Stimulated activated CD8-positive, alpha-beta memory T cell treated with anti-CD3 and anti-CD28 coated beads, Interleukin-15, amount 100 ng/mL, for 1 hour (primary cell): ENCODE measurements at regions not wholly inside any gene's neighbourhood (a gene's known extent, or its start where the extent isn't known, plus 50 kb on each side); places are given as distances from the start of the nearest gene placed in this dataset.
A peak's percentile ranks its signal among the peaks of the same experiment; 100 is the strongest.
"Not testable (repeated sequence)": the region's sequence is repeated elsewhere in the genome, so short reads cannot be mapped to it uniquely, and the experiment has no call there.

Source experiments
- DNase-seq: peaks from one replicate; pipeline ENCODE4 v3.0.0-alpha.2; 2020; ENCODE audit warnings: low read depth

- not testable (repeated sequence) for DNase-seq
Measured at GRCh38 chr20:25864963-25865714, 168.5 kb upstream of the ZNF337 start.

DNA sequence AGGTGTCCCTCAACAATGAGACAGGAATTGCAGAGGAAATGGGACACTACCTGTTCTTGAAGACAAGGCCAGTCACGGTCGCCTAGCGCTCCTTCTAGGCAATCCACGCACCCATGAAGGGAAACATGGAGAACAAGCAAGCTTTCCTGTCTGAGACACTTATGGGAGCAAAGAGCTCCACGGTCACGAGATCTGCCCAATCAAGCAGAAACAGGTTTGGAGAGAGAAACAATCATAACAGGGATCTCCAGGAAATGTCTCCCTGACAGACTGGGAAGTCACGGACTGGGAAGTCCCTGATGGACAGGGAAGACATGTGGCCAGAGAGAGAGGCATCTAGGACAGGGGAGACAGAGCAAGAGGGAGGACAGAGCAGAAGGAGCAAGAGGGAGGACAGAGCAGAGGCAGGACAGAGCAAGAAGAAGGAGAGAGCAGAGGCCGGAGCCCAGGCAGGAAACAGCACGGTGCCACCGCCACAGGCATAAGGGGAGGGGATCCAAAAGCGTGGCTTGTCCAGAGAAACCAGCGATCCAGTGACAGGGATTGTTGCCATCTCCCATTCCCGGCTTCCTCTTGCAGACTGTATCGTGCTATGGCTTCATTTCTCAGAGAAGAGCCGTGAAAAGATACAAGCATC lies 167.8 kb upstream of the ZNF337 start:
- no peak for DNase-seq

DNA sequence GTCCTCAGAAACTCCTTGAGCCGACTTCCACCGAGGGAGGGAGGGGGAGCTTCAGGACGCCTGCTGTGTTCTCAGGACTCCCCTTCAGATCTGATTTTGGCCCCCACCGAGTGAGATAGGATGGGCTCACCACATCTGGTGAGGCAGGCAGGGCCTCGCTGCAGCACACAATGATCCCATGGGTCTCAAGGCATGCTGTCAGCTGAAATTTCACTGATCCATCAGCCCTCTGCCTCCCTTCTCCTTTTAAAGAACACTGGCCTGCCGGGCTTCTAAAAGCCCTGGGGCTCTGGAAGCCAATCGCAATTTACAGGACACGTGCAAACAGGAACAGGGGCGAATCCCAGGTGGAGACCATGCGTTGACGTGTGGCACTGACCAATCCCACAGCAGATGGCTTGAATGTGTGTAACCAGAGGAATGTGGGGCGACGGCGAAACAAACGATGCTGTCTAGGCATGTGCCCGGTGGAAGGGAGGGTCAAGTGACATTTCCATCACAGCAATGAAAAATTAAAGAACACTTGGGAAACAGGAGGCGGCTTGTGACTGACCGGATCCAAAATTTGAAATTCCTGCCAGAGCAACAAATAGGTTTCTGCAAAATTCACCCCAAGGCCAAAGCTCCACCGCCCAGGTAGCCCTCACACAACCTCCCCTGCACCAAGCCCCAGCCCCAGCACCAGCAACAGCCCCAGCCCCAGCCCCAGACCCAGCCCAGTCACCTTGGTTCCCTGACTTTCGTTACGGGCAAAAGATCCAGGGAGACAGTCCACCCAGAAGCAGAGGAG lies 167.1 kb upstream of the ZNF337 start:
- no peak for DNase-seq

DNA sequence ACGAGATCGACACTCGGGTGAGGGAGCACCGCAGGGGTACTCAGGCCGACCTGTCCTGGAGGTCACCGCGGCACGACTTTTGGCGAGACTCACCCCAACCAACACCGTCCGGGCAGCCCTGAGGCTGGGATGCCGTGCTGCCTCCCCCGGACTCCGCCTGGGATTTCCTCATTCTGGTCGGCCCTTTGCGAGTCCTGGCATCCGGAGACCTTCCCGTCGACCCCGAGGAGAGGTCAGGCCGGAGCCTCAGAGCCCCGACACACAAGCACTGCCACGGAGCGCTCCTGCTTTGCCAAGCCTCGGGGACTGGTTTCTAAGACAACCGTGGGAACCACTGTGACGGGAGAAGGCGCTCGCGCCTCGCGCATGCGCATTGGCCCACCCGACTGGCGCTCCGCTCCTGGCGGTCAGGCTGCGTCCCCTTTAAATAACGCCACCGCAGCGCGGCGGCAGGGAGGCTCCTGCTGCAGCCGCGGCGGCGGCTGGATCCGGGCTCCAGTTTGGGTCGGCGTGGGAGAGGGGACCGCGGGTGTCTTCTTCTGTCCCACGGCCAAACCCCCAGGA lies 166.4 kb upstream of the ZNF337 start:
- DNase-seq = peak; percentile 61

GRCh38 chr20:25860531-25861150 lies 164.0 kb upstream of the ZNF337 start:
- no peak for DNase-seq

GRCh38 chr20:25859649-25860530 lies 163.2 kb upstream of the ZNF337 start:
- DNase-seq = peak; percentile 58

DNA sequence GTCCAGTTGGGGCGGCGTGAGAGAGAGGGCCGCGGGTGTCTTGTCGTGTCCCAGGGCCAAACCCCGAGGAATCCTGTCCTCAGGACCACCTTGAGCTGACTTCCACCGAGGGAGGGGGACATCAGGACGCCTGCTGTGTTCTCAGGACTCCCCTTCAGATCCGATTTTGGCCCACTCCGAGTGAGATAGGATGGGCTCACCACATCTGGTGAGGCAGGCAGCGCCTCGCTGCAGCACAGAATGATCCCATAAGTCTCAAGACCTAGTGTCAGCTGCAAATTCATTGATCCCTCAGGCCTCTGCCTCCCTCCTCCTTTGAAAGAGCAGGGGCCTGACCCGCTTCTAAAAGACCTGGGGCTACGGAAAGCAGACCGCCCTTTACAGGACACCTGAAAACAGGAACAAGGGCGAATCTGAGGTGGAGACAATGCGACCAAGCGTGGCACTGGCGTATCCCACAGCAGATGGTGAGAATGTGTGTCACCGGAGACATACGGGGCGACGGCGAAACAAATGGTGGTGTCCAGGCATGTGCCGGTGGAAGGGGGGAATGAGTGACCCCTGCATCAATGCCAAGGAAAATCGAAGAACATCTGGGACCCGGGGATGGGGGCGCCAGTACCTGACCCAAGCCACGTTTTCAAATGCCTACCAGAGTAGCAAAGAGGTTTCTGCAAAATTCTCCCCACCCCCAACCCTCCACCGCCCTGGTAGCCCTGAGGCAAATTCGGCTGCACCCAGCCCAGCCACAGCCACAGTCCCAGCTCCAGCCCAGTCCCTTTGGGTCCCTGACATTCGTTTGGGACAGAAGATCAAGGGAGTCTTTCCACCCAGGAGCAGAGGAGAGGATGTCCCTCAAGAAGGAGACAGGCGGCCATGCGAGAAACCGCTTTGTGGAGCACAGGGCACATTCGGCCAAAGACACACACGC lies 162.1 kb upstream of the ZNF337 start:
- no peak for DNase-seq

DNA sequence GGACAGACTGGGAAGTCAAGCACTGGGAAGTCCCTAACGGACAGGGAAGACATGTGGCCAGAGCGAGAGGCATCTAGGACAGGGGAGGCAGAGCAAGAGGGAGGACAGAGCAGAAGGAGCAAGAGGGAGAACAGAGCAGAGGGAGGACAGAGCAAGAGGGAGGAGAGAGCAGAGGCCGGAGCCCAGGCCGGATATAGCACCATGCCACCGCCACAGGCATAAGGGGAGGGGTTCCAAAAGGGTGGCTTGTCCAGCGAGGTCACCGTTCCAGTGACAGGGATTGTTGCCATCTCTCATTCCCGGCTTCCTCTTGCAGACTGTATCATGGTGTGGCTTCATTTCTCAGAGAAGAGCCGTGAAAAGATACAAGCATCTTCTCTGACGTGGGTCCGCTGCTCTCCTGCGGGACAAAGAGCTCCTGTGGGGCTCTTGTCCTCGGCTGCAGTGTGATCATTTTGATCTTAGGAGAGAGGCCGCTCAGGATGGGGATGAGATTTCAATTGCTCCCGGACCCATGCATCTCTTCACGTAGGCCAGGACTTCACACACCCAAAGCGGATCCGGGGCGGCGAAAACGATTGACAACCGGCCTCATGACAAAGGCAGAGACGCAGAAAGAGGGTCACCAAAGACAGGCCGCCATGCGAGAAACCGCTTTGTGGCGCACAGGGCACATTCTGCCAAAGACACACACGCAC lies 160.6 kb upstream of the ZNF337 start:
- DNase-seq = not testable (repeated sequence)

DNA sequence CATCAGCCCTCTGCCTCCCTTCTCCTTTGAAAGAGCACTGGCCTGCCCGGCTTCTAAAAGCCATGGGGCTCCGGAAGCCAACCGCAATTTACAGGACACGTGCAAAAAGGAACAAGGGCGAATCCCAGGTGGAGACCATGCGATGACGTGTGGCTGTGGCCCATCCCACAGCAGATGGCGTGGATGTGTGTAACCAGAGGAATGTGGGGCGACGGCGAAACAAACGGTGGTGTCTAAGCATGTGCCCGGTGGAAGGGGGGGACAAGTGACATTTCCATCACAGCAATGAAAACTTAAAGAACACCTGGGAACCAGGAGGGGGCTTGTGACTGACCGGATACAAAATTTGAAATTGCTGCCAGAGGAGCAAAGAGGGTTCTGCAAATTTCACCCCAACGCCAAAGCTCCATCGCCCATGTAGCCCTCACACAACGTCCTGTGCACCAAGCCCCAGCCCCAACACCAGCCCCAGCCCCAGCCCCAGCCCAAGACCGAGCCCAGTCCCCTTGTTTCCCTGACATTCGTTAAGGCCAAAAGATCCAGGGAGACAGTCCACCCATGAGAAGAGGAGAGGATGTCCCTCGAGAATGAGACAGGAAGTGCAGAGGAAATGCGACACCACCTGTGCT lies 159.7 kb upstream of the ZNF337 start:
- no peak for DNase-seq

- DNase-seq = not testable (repeated sequence)
Measured at GRCh38 chr20:25855451-25856156, 159.0 kb upstream of the ZNF337 start.

DNA sequence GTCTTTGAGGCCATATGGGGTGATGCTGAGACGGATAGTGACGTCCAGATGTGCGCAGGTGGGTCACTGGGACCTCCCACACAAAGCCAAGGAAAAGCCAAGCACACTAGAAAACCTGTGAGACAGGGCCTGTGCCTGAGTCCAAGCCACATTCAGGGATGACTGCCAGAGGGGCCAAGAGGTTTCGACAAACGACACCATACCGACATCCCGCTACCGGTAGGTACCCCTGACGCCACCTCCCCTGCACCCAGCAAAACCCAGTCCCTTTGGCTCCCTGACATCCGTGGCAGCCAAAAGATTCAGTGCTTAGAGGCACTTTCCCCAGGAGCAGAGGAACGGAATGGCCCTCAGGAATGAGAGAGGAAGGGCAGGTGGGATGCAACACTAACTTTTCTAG lies 158.0 kb upstream of the ZNF337 start:
- not testable (repeated sequence) for DNase-seq

- peak; percentile 71 for DNase-seq
Measured at GRCh38 chr20:25853718-25854388, 157.2 kb upstream of the ZNF337 start.

- not testable (repeated sequence) for DNase-seq
Measured at GRCh38 chr20:25852968-25853717, 156.5 kb upstream of the ZNF337 start.

- not testable (repeated sequence) for DNase-seq
Measured at GRCh38 chr20:25850133-25850532, 153.5 kb upstream of the ZNF337 start.

- DNase-seq = no peak
Measured at GRCh38 chr20:25848222-25848621, 151.6 kb upstream of the ZNF337 start.

GRCh38 chr20:25844640-25845039 lies 148.0 kb upstream of the ZNF337 start:
- not testable (repeated sequence) for DNase-seq

DNA sequence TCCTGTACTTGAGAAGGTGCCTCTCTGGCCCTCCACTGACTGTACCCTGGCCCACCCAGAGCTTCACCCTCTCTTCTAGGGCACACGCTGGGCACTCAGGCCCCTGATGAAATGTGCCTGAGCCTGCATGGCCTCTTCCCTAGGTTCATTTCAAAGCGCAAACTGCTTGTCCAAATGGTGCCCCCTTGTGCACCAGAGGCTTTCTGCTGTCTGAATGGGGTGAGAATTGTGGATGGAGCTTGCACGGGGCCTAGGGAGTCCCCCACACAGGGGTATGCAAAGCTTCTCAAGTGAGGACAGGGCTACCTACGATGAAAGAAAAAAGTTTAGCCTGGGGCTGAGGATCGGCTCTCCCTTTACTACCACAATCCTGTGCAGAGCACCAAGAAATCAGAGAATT lies 116.9 kb upstream of the ZNF337 start:
- DNase-seq = not testable (repeated sequence)
